COR-L47 (cell line): ENCODE measurements at regions not wholly inside any gene's neighbourhood (a gene's known extent, or its start where the extent isn't known, plus 50 kb on each side); places are given as distances from the start of the nearest gene placed in this dataset.

ENCODE experiments used
- DNase-seq: peaks from one replicate; lab custom pipeline; 2025; lab: John Stamatoyannopoulos, UW

- DNase-seq: no peak
These were observed 50.8 kb upstream of the SLC36A4 start for GRCh38 chr11:93248602-93249001.

GRCh38 chr11:93249459-93250220 is 51.8 kb upstream of the SLC36A4 start:
- no peak for DNase-seq

GRCh38 chr11:93250326-93250725 is 52.5 kb upstream of the SLC36A4 start:
- DNase-seq: no peak

GRCh38 chr11:93251922-93252321 is 54.1 kb upstream of the SLC36A4 start:
- DNase-seq: no peak

GRCh38 chr11:93253111-93253510 is 55.3 kb upstream of the SLC36A4 start:
- no peak for DNase-seq

- DNase-seq: peak; percentile 3
These were observed 58.8 kb upstream of the SLC36A4 start for GRCh38 chr11:93256623-93257022.

GRCh38 chr11:93267383-93267782 is 63.2 kb upstream of the DEUP1 start:
- DNase-seq: no peak

- no peak for DNase-seq
These were observed 62.1 kb upstream of the DEUP1 start for GRCh38 chr11:93268287-93269040.

- no peak for DNase-seq
These were observed 58.9 kb upstream of the DEUP1 start for GRCh38 chr11:93271596-93271995.

GRCh38 chr11:93274851-93275250 is 55.7 kb upstream of the DEUP1 start:
- no peak for DNase-seq

- no peak for DNase-seq
These were observed 51.6 kb upstream of the DEUP1 start for GRCh38 chr11:93278976-93279375.

GRCh38 chr11:93279851-93280347 is 50.6 kb upstream of the DEUP1 start:
- DNase-seq: peak; percentile 37
